ENCODE measurements at regions not wholly inside any gene's neighbourhood (a gene's known extent, or its start where the extent isn't known, plus 50 kb on each side); places are given as distances from the start of the nearest gene placed in this dataset.
"Not testable (repeated sequence)": the region's sequence is repeated elsewhere in the genome, so short reads cannot be mapped to it uniquely, and the experiment has no call there.

- peak; percentile 43 for DNase-seq
Measured at GRCh38 chrX:11836284-11836683, 78.2 kb downstream of the MSL3 start.

- no peak for DNase-seq
Measured at GRCh38 chrX:11837437-11837836, 79.4 kb downstream of the MSL3 start.

GRCh38 chrX:11864171-11864570 is 106.1 kb downstream of the MSL3 start:
- peak; percentile 5 for DNase-seq

DNA sequence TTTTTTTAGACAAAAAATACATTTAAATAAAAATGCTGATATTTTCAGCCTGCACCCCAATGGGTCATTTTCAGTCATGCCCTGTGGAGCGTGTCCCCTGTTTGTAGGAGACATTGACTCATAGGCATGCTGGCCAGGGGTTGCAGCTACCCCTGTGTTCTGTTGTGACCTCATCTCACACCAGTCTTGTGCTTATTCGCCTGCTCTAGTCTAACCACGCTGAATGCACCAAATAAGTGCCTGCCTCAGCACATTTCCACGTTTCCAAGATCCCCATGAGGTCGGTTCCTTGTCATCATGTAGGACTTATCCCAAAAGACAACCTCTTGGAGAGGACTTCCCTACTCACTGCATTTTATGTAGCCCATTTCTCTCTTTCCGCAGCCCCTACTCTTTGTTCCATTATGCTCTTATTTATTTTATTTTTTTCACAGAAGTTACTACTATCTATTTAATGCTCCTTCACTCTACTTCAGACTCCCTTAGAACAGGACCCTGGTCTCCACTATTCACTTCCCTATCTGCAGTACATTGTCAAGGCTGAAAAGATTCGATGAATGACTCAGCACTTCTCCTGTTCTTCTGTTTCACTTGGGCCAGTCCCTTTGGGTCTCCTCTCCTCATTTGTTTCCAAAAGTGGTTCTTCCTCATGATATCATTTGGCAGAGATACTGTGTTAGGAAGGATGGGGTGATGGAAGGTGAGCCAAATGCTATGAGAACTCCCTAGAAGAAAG is 109.7 kb downstream of the MSL3 start:
- DNase-seq: no peak

DNA sequence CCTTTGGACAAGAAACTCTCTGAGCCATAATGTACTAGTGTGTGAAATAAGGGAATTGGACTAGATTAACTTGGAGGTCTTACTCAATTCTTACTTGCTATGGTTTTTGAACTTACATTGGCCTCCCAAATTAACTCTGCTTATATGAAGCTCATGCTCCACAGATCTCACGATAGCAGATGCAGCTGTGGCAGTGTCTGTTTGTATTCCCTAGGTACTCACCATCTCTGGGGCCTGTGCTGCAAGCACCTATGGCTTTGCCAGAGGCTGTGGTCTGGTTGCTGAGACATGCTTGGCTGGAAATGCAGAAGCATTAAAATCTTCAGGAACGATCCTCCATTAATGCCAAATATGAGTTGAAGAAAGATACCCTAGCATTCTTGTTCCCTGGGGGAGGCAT is 112.8 kb downstream of the MSL3 start:
- no peak for DNase-seq

DNA sequence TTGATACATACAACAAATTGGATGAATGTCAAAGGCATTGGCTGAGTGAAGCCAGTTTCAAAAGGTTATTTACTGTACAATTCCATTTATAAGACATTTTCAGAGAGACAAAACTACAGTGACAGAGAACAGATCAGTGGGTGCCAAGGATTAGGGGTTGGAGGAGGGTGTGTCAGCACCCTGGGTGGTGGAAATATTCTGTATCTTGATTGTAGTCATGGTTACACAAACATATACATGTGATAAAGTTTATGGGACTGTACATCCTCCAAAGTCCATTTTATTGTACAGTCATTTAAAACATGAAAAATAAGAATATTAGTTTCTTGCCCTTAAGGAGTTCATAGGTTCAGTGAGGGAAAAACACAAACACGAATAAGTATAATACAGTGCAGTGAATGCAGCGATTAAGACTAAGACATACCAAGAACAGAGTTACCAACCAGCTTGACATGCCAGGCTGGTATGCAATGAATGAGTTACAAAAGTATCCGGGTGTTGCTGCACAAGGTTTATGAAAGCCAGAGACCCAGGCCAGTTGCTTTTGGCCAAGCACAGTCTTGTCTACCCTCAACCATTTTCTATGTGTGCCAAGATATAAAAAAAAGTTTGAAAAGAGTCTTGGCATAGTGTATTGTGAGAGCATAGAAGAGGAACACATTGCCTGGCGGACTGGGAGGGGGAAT is 123.6 kb downstream of the MSL3 start:
- DNase-seq: peak; percentile 22

DNA sequence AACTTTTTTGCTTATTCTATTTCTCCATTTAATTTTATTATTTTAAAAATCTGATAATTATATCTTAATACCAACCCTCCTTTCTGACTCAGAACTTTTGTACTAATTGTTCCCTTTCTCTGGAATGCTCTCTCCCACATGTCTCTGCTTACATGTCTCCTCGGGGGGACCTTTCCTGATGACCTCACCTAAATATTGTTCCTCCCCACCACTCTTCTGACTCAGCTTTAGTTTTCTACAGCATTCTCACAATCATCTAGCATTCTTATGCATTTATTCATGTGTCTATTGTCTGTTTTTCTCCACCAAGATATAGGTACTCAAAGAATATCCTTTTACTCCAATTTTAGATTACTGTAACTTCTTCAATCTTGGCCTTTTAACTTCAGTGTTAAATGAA is 128.7 kb downstream of the MSL3 start:
- DNase-seq: peak; percentile 54

- no peak for DNase-seq
Measured at GRCh38 chrX:11887175-11887574, 129.1 kb downstream of the MSL3 start.

- DNase-seq: peak; percentile 29
Measured at GRCh38 chrX:11888421-11888820, 130.4 kb downstream of the MSL3 start.

- no peak for DNase-seq
Measured at GRCh38 chrX:11889791-11890190, 131.8 kb downstream of the MSL3 start.

DNA sequence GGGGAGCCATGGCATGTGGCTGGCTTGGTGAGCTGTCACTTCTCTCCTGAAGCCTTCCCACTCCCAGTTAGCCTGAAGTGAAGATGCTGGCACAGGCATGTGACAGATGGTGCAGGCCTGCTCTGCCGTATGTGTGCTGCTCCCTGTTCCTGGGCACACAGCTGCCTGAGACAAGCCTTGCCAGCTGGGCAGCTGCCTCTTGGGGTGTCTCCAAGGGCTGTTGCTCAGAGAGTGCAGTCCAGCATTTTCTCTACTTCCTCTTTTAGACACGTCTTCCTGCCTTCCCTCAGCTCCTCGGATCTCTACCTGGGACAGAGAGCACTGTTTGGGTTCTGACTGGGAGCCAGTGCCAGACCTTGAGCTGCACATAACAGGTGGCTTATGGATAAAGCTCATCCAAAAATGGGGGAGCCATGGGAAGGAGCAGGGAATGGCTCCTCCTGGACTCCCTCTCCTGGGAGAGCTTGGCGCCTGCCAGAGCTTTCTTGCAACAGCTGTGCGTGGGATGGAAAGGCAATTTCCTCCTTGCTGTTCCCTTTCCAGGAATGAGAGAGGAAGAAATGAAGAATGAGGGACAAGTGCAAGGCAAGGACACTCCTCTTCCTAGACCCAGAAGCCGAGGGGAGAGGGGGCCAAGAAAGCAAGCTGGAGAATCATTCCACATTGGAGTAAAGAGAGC is 132.9 kb downstream of the MSL3 start:
- DNase-seq: no peak

DNA sequence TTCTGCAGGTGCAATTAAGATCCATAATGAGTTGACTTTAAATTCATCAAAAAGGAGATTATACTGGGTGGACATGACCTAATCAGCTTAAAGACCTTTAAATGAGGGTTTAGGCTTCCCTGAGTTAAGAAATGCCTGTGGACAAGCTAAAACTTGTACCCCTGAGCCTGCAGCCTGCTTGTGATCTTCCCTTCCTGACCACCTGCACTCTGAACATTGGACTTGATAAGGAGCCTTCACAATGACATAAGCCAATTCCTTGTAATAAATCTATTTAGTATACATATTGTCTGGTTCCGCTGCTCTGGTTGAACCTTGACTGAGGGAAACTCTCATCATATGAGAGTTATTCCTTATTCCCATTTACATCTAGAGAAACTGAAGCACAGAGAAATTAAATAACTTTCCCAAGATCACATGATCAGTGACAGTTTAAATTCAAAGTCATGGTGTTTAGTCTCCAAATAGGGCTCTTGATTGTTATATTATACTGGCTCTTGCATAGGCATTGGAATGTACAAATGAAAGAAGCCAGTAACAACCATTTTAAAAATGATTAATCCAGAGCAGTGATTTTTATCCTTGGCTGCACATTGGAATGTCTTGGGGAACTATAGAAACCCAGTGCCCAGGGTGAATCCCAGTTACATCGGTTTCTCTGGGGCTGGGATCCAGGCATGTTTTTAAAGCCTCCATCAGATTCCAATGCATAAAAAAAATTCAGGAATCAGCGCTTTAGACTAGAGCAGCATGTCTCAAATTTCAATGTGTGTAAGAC is 136.1 kb downstream of the MSL3 start:
- no peak for DNase-seq

DNA sequence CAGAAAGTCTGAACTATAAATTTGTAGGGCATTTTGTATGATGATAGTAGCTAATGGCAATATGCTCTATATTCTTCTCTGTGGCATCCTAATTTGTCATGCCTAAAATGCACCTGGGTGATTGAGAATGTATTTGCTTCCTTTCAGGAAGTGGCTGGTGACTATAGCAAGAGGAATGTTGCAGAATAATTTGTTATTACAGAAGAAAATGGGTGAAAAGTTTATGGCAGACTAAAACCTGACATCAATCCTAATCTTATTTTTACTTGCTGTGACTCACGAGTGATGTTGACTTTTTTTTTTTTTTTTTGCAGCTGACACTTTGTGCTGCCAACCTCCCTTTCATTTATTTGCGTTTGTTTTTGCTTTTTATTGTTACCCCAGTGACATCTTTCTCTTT is 141.1 kb downstream of the MSL3 start:
- DNase-seq: peak; percentile 53

DNA sequence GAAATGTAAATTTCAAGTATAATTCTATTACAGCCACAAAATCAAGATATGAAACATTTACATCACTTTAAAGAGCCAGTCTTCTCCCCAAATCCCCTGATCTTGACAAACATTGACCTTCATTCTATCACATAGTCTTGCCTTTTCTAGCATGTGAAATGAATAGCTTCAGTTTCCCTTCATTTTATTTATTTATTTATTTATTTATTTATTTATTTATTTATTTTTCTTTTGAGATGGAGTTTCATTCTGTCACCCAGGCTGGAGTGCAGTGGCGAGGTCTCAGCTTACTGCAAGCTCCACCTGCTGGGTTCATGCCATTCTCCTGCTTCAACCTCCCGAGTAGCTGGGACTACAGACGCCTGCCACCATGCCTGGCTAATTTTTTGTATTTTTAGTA is 147.9 kb downstream of the MSL3 start:
- DNase-seq: not testable (repeated sequence)

DNA sequence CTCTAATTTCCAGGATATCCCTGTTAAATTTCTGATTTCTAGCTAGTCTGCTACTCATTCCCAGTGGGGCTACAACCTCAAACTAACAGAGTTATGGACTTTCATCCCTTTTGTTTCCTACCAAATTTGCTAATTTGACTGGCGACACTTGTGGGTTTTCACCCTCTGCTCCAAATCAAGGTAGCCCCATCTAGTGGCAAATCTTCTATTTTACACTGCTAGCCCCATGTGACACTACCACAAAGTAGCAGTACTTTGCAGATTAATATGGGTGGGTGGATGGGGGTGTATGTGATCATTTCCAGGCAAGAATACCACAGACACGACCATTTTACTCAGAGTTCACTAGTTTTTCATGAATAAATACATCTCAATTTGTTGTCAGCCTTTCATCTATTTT is 150.3 kb downstream of the MSL3 start:
- DNase-seq: no peak

DNA sequence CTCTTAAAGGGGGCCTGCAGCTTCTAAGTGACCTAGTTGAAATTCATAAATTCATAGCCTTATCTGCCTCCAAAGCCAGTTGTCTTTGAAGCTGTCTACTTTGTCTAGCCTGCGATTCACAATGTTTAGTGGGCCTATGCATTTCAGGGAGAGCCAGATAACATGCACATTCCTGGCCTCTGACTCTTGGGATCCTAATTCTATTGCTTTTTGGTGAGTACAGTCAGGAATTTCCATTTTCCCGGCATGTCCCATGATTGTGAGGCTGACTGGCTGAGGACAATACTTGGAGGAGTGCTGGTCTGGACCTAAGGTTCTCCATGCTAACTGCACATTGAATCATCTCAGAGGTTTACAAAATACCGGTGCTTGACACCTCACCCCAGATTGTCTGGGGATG is 155.0 kb downstream of the MSL3 start:
- peak; percentile 60 for DNase-seq

DNA sequence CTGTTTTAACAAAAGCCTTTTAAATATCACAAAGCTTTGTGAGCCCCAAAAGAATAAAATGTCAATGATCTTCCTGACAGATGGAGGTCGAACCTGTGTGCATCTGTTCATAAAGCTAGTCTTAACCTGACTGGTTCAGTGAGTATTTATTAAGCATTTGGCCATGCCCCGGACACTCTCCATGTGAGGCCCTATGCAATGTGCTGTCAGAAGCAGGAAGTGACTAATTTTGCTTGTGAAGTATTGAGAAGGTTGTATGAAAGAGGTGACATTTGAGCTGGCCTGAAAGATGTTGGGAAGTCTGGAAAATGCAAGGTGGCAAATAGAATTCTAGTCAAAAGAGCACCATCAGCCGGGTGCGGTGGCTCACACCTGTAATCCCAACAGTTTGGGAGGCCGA is 171.4 kb downstream of the MSL3 start:
- no peak for DNase-seq

GRCh38 chrX:11932423-11932822 is 174.4 kb downstream of the MSL3 start:
- DNase-seq: no peak

DNA sequence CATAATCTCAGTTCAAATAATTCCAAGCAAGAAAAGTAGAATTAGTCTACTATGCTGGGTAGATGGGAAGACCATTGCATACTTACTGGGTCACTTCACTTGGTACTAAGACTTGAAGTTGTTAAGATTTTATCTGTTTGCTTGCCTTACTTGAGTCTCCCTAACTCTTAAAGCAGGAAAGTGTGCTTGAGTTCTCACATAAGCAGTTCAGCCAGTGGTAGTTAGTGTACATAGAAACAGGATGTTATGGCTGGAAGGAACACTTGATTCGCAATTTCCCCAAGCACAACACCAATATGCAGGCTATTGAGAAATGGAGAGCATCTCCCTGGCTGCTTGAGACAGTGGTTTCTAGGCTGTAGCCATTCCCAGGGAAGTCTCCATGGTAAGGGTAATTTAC is 176.1 kb downstream of the MSL3 start:
- DNase-seq: no peak

GRCh38 chrX:11941571-11941970 is 183.5 kb downstream of the MSL3 start:
- no peak for DNase-seq

DNA sequence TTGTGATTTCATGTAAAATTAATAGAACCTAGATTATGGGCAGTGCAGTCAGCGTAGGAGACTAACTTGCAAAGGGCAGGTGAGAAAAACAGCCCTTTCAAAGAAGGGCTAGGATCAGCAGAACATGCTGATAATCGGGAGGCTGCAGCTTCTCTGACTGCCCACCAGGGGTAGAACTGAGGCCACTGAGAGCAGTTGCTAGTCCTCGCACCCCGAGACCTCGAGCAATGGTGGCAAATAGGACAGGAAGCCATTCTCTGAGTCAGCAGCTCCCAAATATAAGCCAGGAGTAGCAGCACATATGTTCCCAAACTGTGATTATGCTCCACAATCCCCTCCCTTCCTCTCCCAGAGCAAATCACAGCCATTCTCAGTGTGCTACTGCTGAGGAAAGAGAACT is 186.5 kb downstream of the MSL3 start:
- peak; percentile 11 for DNase-seq

GRCh38 chrX:11949291-11949690 is 189.0 kb upstream of the FRMPD4 start:
- no peak for DNase-seq

DNA sequence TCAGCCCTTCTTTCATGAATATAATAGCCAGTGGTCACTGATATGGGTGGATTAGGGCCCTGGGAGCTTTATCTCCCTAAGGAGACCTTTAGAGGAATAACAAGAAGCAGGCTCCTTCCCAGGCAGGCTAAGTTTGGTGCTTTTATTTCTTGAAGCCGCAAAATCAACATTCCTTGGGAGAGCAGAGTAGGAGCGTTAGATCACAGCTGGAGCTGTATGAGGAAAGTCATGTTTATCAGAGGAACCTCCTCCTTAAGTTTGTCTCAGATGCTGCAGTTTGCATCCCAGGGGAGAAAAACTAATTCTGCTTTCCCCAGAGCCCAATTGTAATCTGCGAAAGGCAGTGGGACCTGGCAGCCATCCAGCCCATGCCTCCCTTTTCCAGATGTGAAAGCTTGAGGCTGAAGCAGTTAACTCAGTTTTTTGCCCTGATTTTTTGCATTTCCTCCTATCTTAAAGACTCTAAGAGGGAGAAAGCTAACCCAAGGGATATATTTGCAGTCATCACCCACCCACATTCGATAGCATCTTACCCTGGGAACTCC is 186.0 kb upstream of the FRMPD4 start:
- no peak for DNase-seq
